IMR-90 (cell line): ENCODE measurements at regions not wholly inside any gene's neighbourhood (a gene's known extent, or its start where the extent isn't known, plus 50 kb on each side); places are given as distances from the start of the nearest gene placed in this dataset.

Experiments used
- ATAC-seq: fragments of 200-7000 bp; cut with Tn5 transposase; 2 replicates; pipeline ENCODE4 v1.9.1; 2020; ENCODE audit warnings: low read depth, mild to moderate bottlenecking, moderate library complexity
- BruUV-seq: library from RNA; stranded (reverse); fragments of 400-500 nt; replicated peaks from 2 replicates; lab custom pipeline; 2021; lab: Mats Ljungman, UMichigan
- CTCF ChIA-PET: fragments of 300-600 bp; formaldehyde crosslinking; extraction: SDS; loops from one replicate; lab custom pipeline; 2021; ENCODE audit warnings: antibody characterized with exemption; lab: Yijun Ruan, JAX
- POLR2A ChIA-PET: fragments of 300-600 bp; sonication (Branson Sonifier 250); formaldehyde crosslinking; loops from one replicate; lab custom pipeline; 2022; ENCODE audit warnings: antibody characterized with exemption; ENCODE audit not compliant: unreplicated experiment; lab: Charles Lee
- DNase-seq: peaks from one replicate; pipeline ENCODE4 v3.0.0; 2013
- H2AFZ ChIP-seq: replicated peaks from 2 replicates; pipeline ENCODE3; 2013; ENCODE audit warnings: low read length, mild to moderate bottlenecking; ENCODE audit not compliant: poor library complexity
- H2AK5ac ChIP-seq: 2 replicates; pipeline ENCODE4 v1.6.1; 2013; ENCODE audit warnings: low read depth, low read length, inconsistent platforms
- H2AK9ac ChIP-seq: replicated peaks from 2 replicates; pipeline ENCODE3; 2013; ENCODE audit warnings: mild to moderate bottlenecking, low read depth, low read length, moderate library complexity; ENCODE audit not compliant: poor library complexity
- H2BK120ac ChIP-seq: 2 replicates; pipeline ENCODE4 v1.6.1; 2013; ENCODE audit warnings: low read depth, low read length, inconsistent platforms
- H2BK15ac ChIP-seq: 3 replicates; pipeline ENCODE4 v1.6.1; 2013; ENCODE audit warnings: low read depth, low read length, inconsistent platforms
- H2BK20ac ChIP-seq: 2 replicates; pipeline ENCODE4 v1.6.1; 2013; ENCODE audit warnings: low read depth, mild to moderate bottlenecking, inconsistent platforms, low read length, moderate library complexity
- H2BK5ac ChIP-seq: 2 replicates; pipeline ENCODE4 v1.6.1; 2013; ENCODE audit warnings: mild to moderate bottlenecking, low read depth, low read length, inconsistent platforms; ENCODE audit not compliant: poor library complexity, severe bottlenecking
- H3K14ac ChIP-seq: replicated peaks from 2 replicates; pipeline ENCODE4 v1.6.1; 2013; ENCODE audit warnings: low read depth, low read length, inconsistent platforms
- H3K18ac ChIP-seq: 2 replicates; pipeline ENCODE4 v1.6.1; 2013; ENCODE audit warnings: low read depth, low read length, control low read depth
- H3K23ac ChIP-seq: 2 replicates; pipeline ENCODE4 v1.6.1; 2013; ENCODE audit warnings: low read depth, low read length, inconsistent platforms
- H3K27ac ChIP-seq: 2 replicates; pipeline ENCODE4 v1.5.1; 2013; ENCODE audit warnings: mild to moderate bottlenecking, control low read depth, low read length; ENCODE audit not compliant: insufficient read depth
- H3K27me3 ChIP-seq: 2 replicates; pipeline ENCODE4 v1.6.1; 2013; ENCODE audit warnings: low read length; ENCODE audit not compliant: control insufficient read depth, insufficient read depth
- H3K36me3 ChIP-seq: 2 replicates; pipeline ENCODE4 v1.6.1; 2013; ENCODE audit warnings: low read length, mixed read lengths; ENCODE audit not compliant: control insufficient read depth, insufficient read depth
- H3K4ac ChIP-seq: 2 replicates; pipeline ENCODE4 v1.6.1; 2013; ENCODE audit warnings: low read depth, low read length, inconsistent platforms
- H3K4me1 ChIP-seq: 2 replicates; pipeline ENCODE4 v1.6.1; 2013; ENCODE audit warnings: low read length, mixed read lengths; ENCODE audit not compliant: control insufficient read depth, insufficient read depth
- H3K4me2 ChIP-seq: 2 replicates; pipeline ENCODE4 v1.6.1; 2013; ENCODE audit warnings: low read depth, mild to moderate bottlenecking, control low read depth, low read length, moderate library complexity
- H3K4me3 ChIP-seq: 2 replicates; pipeline ENCODE4 v1.5.1; 2013; ENCODE audit warnings: low read depth, mild to moderate bottlenecking, control low read depth, low read length, moderate library complexity; ENCODE audit not compliant: insufficient read depth
- H3K56ac ChIP-seq: 2 replicates; pipeline ENCODE4 v1.6.1; 2013; ENCODE audit warnings: low read length, inconsistent platforms; ENCODE audit not compliant: insufficient read depth; ENCODE audit errors: extremely low read depth
- H3K79me1 ChIP-seq, 2 experiments: 2 replicates each; pipeline ENCODE4 v1.6.1; 2013; ENCODE audit warnings: low read length in 2 of 2, inconsistent platforms in 1 of 2, low read depth in 1 of 2
- H3K9ac ChIP-seq: 2 replicates; pipeline ENCODE4 v1.6.1; 2013; ENCODE audit warnings: low read depth, low read length, control low read depth
- H3K9me1 ChIP-seq: 2 replicates; pipeline ENCODE4 v1.6.1; 2013; ENCODE audit warnings: low read length, inconsistent platforms; ENCODE audit not compliant: insufficient read depth
- H3K9me3 ChIP-seq: 2 replicates; pipeline ENCODE4 v1.6.1; 2013; ENCODE audit warnings: low read length; ENCODE audit not compliant: control insufficient read depth, insufficient read depth
- H4K20me1 ChIP-seq: 2 replicates; pipeline ENCODE4 v1.6.1; 2013; ENCODE audit warnings: low read length, inconsistent platforms; ENCODE audit not compliant: insufficient read depth
- H4K5ac ChIP-seq: 2 replicates; pipeline ENCODE4 v1.6.1; 2013; ENCODE audit warnings: mild to moderate bottlenecking, low read depth, low read length, control low read depth
- H4K8ac ChIP-seq, 2 experiments: 2 replicates each; pipeline ENCODE4 v1.6.1; 2013; ENCODE audit warnings: low read depth in 2 of 2, low read length in 2 of 2, control low read depth in 1 of 2, inconsistent platforms in 1 of 2
- H4K91ac ChIP-seq: 2 replicates; pipeline ENCODE4 v1.6.1; 2013; ENCODE audit warnings: low read depth, low read length, inconsistent platforms; ENCODE audit not compliant: insufficient read depth
- BHLHE40 ChIP-seq: fragments of 150-350 bp; IDR thresholded peaks from 2 replicates; pipeline ENCODE4 v1.6.1; 2016; ENCODE audit warnings: mild to moderate bottlenecking, low read depth, low read length
- CEBPB ChIP-seq: IDR thresholded peaks from 2 replicates; pipeline ENCODE4 v1.6.1; 2012; ENCODE audit warnings: low read depth, low read length, improper control_type of control experiment
- CHD1 ChIP-seq: IDR thresholded peaks from 2 replicates; pipeline ENCODE4 v1.6.1; 2012; ENCODE audit warnings: low read depth, low read length, improper control_type of control experiment
- MAFK ChIP-seq: IDR thresholded peaks from 2 replicates; pipeline ENCODE4 v1.6.1; 2012; ENCODE audit warnings: low read depth, low read length, improper control_type of control experiment
- MXI1 ChIP-seq: IDR thresholded peaks from 2 replicates; pipeline ENCODE4 v1.6.1; 2012; ENCODE audit warnings: low read depth, mild to moderate bottlenecking, low read length, moderate library complexity, borderline replicate concordance
- SMC3 ChIP-seq: fragments of 150-350 bp; IDR thresholded peaks from 2 replicates; pipeline ENCODE4 v1.6.1; 2016; ENCODE audit warnings: low read depth, mild to moderate bottlenecking, antibody characterized with exemption, low read length, moderate library complexity
- WGBS, 2 experiments: methylation state at CpG; one replicate each; pipeline versions ENCODE4 v1.1.5 to v1.1.7; 2013; ENCODE audit warnings: missing lambda C conversion rate in 2 of 2; ENCODE audit not compliant: insufficient read length in 1 of 2; ENCODE audit errors: extremely low coverage in 2 of 2; 5-methylcytosine and 5-hydroxymethylcytosine counted together
- dilution Hi-C: fragments of 300-500 bp; cut with HindIII; formaldehyde crosslinking; loops from one replicate; pipeline ENCODE4 v1.14.3; 2018; ENCODE audit warnings: low sequenced_read_pairs; ENCODE audit not compliant: unreplicated experiment
- in situ Hi-C: fragments of 300-500 bp; cut with MboI; formaldehyde crosslinking; loops from 3 replicates; pipeline ENCODE4 v1.14.3; 2019; ENCODE audit warnings: low sequenced_read_pairs, inconsistent platforms, mixed read lengths
- intact Hi-C: fragments of 100-400 bp; cut with micrococcal nuclease; formaldehyde crosslinking; loops from 2 replicates; pipeline ENCODE4 v1.10.0; 2022
- TF ChIP-seq, protein P1 (sequence below): conservative IDR thresholded peaks from 2 replicates; pipeline ENCODE4 v1.5.1; 2012; ENCODE audit warnings: mild to moderate bottlenecking, low read depth, low read length, improper control_type of control experiment

DNA sequence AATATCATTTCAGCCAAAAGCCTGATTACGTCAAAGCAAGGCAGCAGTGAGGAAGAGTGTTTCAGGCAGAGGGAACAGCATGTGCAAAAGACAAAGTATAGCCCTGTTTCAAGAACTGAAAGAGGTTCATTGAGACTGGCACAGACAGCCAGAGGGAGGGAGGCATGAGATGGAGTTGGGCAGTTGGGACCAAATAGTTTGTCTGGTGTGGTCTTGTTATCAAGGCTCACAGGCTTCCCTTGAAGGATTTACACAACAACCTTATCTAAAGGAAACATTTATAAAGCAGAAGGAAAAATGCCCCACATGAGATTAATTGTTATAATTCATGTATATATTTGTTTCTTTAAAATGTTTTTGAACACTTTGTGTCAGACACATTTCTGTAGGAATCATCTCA is 253.3 kb downstream of the DMAC1 start:
- H2BK120ac ChIP-seq: no peak overlapping the region
- BruUV-seq: no TSS peak
- no peaks in the 10 kb centered on the region for H3K9me1 ChIP-seq
- no peaks in the 10 kb centered on the region; the same call in 1 of the 2 replicates for H3K27me3 ChIP-seq
- no peak overlapping the region for H3K27ac ChIP-seq
- POLR2A ChIA-PET: no interaction called here
- no peak overlapping the region for H3K9ac ChIP-seq
- DNase-seq: no peak
- H3K4ac ChIP-seq: no peak overlapping the region
- H2AK9ac ChIP-seq: no peak overlapping the region
- no peak overlapping the region for H2BK20ac ChIP-seq
- peaks cover 2% of the 10 kb centered on the region; the same call in 1 of the 2 replicates for H3K4me1 ChIP-seq
- H2BK5ac ChIP-seq: no peak overlapping the region
- WGBS, 2 experiments: no CpG with 5 or more reads among the region's 1 CpG
- dilution Hi-C loops: no loop called here
- no peak overlapping the region for H2AFZ ChIP-seq
- no peak overlapping the region for H2AK5ac ChIP-seq
- H4K5ac ChIP-seq: no peak overlapping the region
- intact Hi-C loops: no loop called here
- no peaks in the 10 kb centered on the region for H4K20me1 ChIP-seq
- TF ChIP-seq, protein P1, sequence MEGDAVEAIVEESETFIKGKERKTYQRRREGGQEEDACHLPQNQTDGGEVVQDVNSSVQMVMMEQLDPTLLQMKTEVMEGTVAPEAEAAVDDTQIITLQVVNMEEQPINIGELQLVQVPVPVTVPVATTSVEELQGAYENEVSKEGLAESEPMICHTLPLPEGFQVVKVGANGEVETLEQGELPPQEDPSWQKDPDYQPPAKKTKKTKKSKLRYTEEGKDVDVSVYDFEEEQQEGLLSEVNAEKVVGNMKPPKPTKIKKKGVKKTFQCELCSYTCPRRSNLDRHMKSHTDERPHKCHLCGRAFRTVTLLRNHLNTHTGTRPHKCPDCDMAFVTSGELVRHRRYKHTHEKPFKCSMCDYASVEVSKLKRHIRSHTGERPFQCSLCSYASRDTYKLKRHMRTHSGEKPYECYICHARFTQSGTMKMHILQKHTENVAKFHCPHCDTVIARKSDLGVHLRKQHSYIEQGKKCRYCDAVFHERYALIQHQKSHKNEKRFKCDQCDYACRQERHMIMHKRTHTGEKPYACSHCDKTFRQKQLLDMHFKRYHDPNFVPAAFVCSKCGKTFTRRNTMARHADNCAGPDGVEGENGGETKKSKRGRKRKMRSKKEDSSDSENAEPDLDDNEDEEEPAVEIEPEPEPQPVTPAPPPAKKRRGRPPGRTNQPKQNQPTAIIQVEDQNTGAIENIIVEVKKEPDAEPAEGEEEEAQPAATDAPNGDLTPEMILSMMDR: no peak
- TF ChIP-seq CHD1 (no peak), MAFK (no peak), CEBPB (no peak), MXI1 (no peak), BHLHE40 (no peak), SMC3 (no peak)
- no peaks in the 10 kb centered on the region for H3K79me1 ChIP-seq
- no peaks in the 10 kb centered on the region for H3K36me3 ChIP-seq
- H3K14ac ChIP-seq: no peak overlapping the region
- H3K4me2 ChIP-seq: no peak overlapping the region
- no peak overlapping the region for H4K8ac ChIP-seq
- no peak overlapping the region for H2BK15ac ChIP-seq
- no peaks in the 10 kb centered on the region for H3K9me3 ChIP-seq
- ATAC-seq: no peak
- in situ Hi-C loops: no loop called here
- H3K23ac ChIP-seq: no peak overlapping the region
- H3K4me3 ChIP-seq: no peak overlapping the region
- H3K18ac ChIP-seq: no peak overlapping the region
- no peak overlapping the region for H3K56ac ChIP-seq
- no peak overlapping the region for H4K91ac ChIP-seq
- CTCF ChIA-PET: no interaction called here
